ENCODE measurements at regions not wholly inside any gene's neighbourhood (a gene's known extent, or its start where the extent isn't known, plus 50 kb on each side); places are given as distances from the start of the nearest gene placed in this dataset.

- no peaks in the 10 kb centered on the region for H3K9me3 Mint-ChIP-seq (ENCODE audit: unreplicated experiment)
- DNase-seq (ENCODE audit: extremely low spot score, unreplicated experiment): peak; percentile 85
- H3K4me3 Mint-ChIP-seq (ENCODE audit: unreplicated experiment): no peak overlapping the region
- peaks cover 2% of the 10 kb centered on the region for H3K4me1 Mint-ChIP-seq (ENCODE audit: unreplicated experiment)
- TF ChIP-seq, protein P1, sequence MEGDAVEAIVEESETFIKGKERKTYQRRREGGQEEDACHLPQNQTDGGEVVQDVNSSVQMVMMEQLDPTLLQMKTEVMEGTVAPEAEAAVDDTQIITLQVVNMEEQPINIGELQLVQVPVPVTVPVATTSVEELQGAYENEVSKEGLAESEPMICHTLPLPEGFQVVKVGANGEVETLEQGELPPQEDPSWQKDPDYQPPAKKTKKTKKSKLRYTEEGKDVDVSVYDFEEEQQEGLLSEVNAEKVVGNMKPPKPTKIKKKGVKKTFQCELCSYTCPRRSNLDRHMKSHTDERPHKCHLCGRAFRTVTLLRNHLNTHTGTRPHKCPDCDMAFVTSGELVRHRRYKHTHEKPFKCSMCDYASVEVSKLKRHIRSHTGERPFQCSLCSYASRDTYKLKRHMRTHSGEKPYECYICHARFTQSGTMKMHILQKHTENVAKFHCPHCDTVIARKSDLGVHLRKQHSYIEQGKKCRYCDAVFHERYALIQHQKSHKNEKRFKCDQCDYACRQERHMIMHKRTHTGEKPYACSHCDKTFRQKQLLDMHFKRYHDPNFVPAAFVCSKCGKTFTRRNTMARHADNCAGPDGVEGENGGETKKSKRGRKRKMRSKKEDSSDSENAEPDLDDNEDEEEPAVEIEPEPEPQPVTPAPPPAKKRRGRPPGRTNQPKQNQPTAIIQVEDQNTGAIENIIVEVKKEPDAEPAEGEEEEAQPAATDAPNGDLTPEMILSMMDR (IDR thresholded peaks at IDR 0.05): peak; percentile 87
- no peaks in the 10 kb centered on the region for H3K27me3 Mint-ChIP-seq (ENCODE audit: unreplicated experiment)
- H3K36me3 Mint-ChIP-seq (ENCODE audit: unreplicated experiment): no peaks in the 10 kb centered on the region
- H3K27ac Mint-ChIP-seq (ENCODE audit: unreplicated experiment): no peak overlapping the region
Observed at GRCh38 chr5:101678481-101679193, 617.4 kb downstream of the SLCO4C1 start.

GRCh38 chr5:101677961-101678360 is 618.1 kb downstream of the SLCO4C1 start:
- Mint-ChIP-seq H3K9me3 (ENCODE audit: unreplicated experiment) (no peaks in the 10 kb centered on the region), H3K36me3 (ENCODE audit: unreplicated experiment) (no peaks in the 10 kb centered on the region), H3K4me3 (ENCODE audit: unreplicated experiment) (no peak overlapping the region), H3K27me3 (ENCODE audit: unreplicated experiment) (no peaks in the 10 kb centered on the region), H3K4me1 (ENCODE audit: unreplicated experiment) (peaks cover 2% of the 10 kb centered on the region), H3K27ac (ENCODE audit: unreplicated experiment) (no peak overlapping the region)
- DNase-seq (ENCODE audit: extremely low spot score, unreplicated experiment): no peak
- TF ChIP-seq, protein P1 (IDR thresholded peaks at IDR 0.05): no peak

GRCh38 chr5:101676646-101677045 is 619.4 kb downstream of the SLCO4C1 start:
- Mint-ChIP-seq H3K9me3 (ENCODE audit: unreplicated experiment) (no peaks in the 10 kb centered on the region), H3K4me3 (ENCODE audit: unreplicated experiment) (no peak overlapping the region), H3K36me3 (ENCODE audit: unreplicated experiment) (no peaks in the 10 kb centered on the region), H3K27me3 (ENCODE audit: unreplicated experiment) (no peaks in the 10 kb centered on the region), H3K27ac (ENCODE audit: unreplicated experiment) (no peak overlapping the region), H3K4me1 (ENCODE audit: unreplicated experiment) (peaks cover 2% of the 10 kb centered on the region)
- DNase-seq (ENCODE audit: extremely low spot score, unreplicated experiment): no peak
- TF ChIP-seq, protein P1 (IDR thresholded peaks at IDR 0.05): no peak

GRCh38 chr5:101675510-101676219 is 620.4 kb downstream of the SLCO4C1 start:
- H3K9me3 Mint-ChIP-seq (ENCODE audit: unreplicated experiment): no peaks in the 10 kb centered on the region
- no peaks in the 10 kb centered on the region for H3K36me3 Mint-ChIP-seq (ENCODE audit: unreplicated experiment)
- H3K4me3 Mint-ChIP-seq (ENCODE audit: unreplicated experiment): no peak overlapping the region
- DNase-seq (ENCODE audit: extremely low spot score, unreplicated experiment): no peak
- no peaks in the 10 kb centered on the region for H3K27me3 Mint-ChIP-seq (ENCODE audit: unreplicated experiment)
- peaks cover 2% of the 10 kb centered on the region for H3K4me1 Mint-ChIP-seq (ENCODE audit: unreplicated experiment)
- no peak overlapping the region for H3K27ac Mint-ChIP-seq (ENCODE audit: unreplicated experiment)
- TF ChIP-seq, protein P1 (IDR thresholded peaks at IDR 0.05): no peak

DNA sequence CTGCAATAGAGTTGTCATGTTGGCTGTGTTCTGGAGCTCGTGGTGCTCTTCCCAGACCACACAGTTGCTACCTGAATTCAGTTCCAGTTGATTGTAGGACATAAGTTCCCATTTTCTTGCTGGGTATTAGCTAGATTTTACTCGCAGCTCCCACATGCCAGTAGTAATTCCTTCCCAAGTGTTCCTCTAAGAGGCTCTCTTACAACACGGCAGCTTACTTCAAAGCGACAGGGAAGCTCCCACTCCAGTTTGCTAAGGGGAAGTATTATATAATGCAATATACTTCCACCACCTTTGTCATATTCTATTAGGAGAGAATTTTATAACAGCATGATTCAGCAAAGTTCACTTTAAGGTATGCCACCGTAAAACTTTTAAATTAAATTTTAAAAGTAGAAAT is 623.0 kb downstream of the SLCO4C1 start:
- no peaks in the 10 kb centered on the region for H3K9me3 Mint-ChIP-seq (ENCODE audit: unreplicated experiment)

More for the DNA sequence above, 623.0 kb downstream of the SLCO4C1 start:
- no peaks in the 10 kb centered on the region for H3K27me3 Mint-ChIP-seq (ENCODE audit: unreplicated experiment)
- DNase-seq (ENCODE audit: extremely low spot score, unreplicated experiment): no peak
- H3K27ac Mint-ChIP-seq (ENCODE audit: unreplicated experiment): no peak overlapping the region
- H3K4me3 Mint-ChIP-seq (ENCODE audit: unreplicated experiment): no peak overlapping the region
- TF ChIP-seq, protein P1 (IDR thresholded peaks at IDR 0.05): no peak
- H3K4me1 Mint-ChIP-seq (ENCODE audit: unreplicated experiment): no peaks in the 10 kb centered on the region
- H3K36me3 Mint-ChIP-seq (ENCODE audit: unreplicated experiment): no peaks in the 10 kb centered on the region

Data from osteocyte (in vitro differentiated cells).